Neuronal stem cell (in vitro differentiated cells): ENCODE measurements at regions not wholly inside any gene's neighbourhood (a gene's known extent, or its start where the extent isn't known, plus 50 kb on each side); places are given as distances from the start of the nearest gene placed in this dataset.

Source experiments
- DNase-seq: peaks from one replicate; pipeline ENCODE4 v3.0.0-alpha.2; 2013; ENCODE audit warnings: low spot score
- H2AFZ ChIP-seq: one replicate; pipeline ENCODE4 v1.6.1; 2013; ENCODE audit warnings: mild to moderate bottlenecking, low read length, inconsistent platforms
- H2AK5ac ChIP-seq: 2 replicates; pipeline ENCODE4 v1.6.1; 2013; ENCODE audit warnings: low read depth, mild to moderate bottlenecking, inconsistent platforms, low read length, moderate library complexity, mixed read lengths
- H2BK120ac ChIP-seq: 2 replicates; pipeline ENCODE4 v1.6.1; 2013; ENCODE audit warnings: low read depth, mild to moderate bottlenecking, inconsistent platforms, low read length, moderate library complexity, mixed read lengths
- H2BK12ac ChIP-seq: one replicate; pipeline ENCODE4 v1.6.1; 2013; ENCODE audit warnings: low read length, inconsistent platforms
- H2BK15ac ChIP-seq: 2 replicates; pipeline ENCODE4 v1.6.1; 2013; ENCODE audit warnings: mild to moderate bottlenecking, low read length, inconsistent platforms, mixed read lengths
- H2BK5ac ChIP-seq: one replicate; pipeline ENCODE4 v1.6.1; 2013; ENCODE audit warnings: inconsistent platforms, mild to moderate bottlenecking, low read length, moderate library complexity
- H3K14ac ChIP-seq: one replicate; pipeline ENCODE4 v1.6.1; 2013; ENCODE audit warnings: low read length, inconsistent platforms
- H3K18ac ChIP-seq: 2 replicates; pipeline ENCODE4 v1.6.1; 2013; ENCODE audit warnings: low read length, inconsistent platforms
- H3K23ac ChIP-seq: 2 replicates; pipeline ENCODE4 v1.6.1; 2013; ENCODE audit warnings: low read depth, mild to moderate bottlenecking, mixed read lengths, low read length, inconsistent platforms; ENCODE audit not compliant: poor library complexity
- H3K27ac ChIP-seq: replicated peaks from 3 replicates; pipeline ENCODE4 v1.5.1; 2013; ENCODE audit warnings: low read length, inconsistent platforms
- H3K27me3 ChIP-seq, 3 experiments: 2 replicates each; pipeline ENCODE4 v1.6.1; 2013; ENCODE audit warnings: low read length in 3 of 3, mild to moderate bottlenecking in 2 of 3, inconsistent platforms in 1 of 3, low read depth in 1 of 3, mixed read lengths in 1 of 3, moderate library complexity in 1 of 3; ENCODE audit not compliant: control insufficient read depth in 3 of 3, insufficient read depth in 3 of 3
- H3K36me3 ChIP-seq, 2 donors: replicated peaks in 1 of 2; 2 replicates each; pipeline ENCODE4 v1.6.1; 2013; ENCODE audit warnings: low read length in 2 of 2; ENCODE audit not compliant: control insufficient read depth in 2 of 2, insufficient read depth in 2 of 2
- H3K4ac ChIP-seq: 2 replicates; pipeline ENCODE4 v1.6.1; 2013; ENCODE audit warnings: inconsistent platforms, mild to moderate bottlenecking, low read length, moderate library complexity
- H3K4me1 ChIP-seq, 2 donors: 1 replicate in 1 of 2; 2 replicates in 1 of 2; pipeline ENCODE4 v1.6.1; 2013; ENCODE audit warnings: low read length in 2 of 2, low read depth in 1 of 2; ENCODE audit not compliant: control insufficient read depth in 2 of 2, insufficient read depth in 1 of 2
- H3K4me2 ChIP-seq: one replicate; pipeline ENCODE4 v1.6.1; 2013; ENCODE audit warnings: mild to moderate bottlenecking, low read length, inconsistent platforms; ENCODE audit not compliant: insufficient read depth, poor library complexity, severe bottlenecking
- H3K4me3 ChIP-seq, 2 donors: 2 replicates each; pipeline ENCODE4 v1.5.1; 2013; ENCODE audit warnings: low read length in 2 of 2, mild to moderate bottlenecking in 2 of 2, inconsistent platforms in 1 of 2, moderate library complexity in 1 of 2
- H3K79me1 ChIP-seq: one replicate; pipeline ENCODE4 v1.6.1; 2013; ENCODE audit warnings: low read depth, mild to moderate bottlenecking, inconsistent platforms, low read length, moderate library complexity
- H3K9ac ChIP-seq: one replicate; pipeline ENCODE4 v1.6.1; 2013; ENCODE audit warnings: mild to moderate bottlenecking, low read depth, low read length, inconsistent platforms; ENCODE audit not compliant: poor library complexity
- H3K9me3 ChIP-seq, 2 donors: replicated peaks in 1 of 2; 2 replicates each; pipeline versions ENCODE3 to v1.6.1; 2013; ENCODE audit warnings: low read length in 2 of 2, mild to moderate bottlenecking in 2 of 2, inconsistent platforms in 1 of 2, low read depth in 1 of 2, mixed read lengths in 1 of 2, moderate library complexity in 1 of 2; ENCODE audit not compliant: control insufficient read depth in 2 of 2, insufficient read depth in 1 of 2
- H4K8ac ChIP-seq: one replicate; pipeline ENCODE4 v1.6.1; 2013; ENCODE audit warnings: low read depth, mild to moderate bottlenecking, inconsistent platforms, low read length, moderate library complexity
- H4K91ac ChIP-seq: one replicate; pipeline ENCODE4 v1.6.1; 2013; ENCODE audit warnings: low read length, low read depth, mild to moderate bottlenecking, inconsistent platforms; ENCODE audit not compliant: poor library complexity
- WGBS, 2 donors: extraction: QIAGEN DNeasy Blood & Tissue Kit; methylation state at CpG; one replicate each; pipeline ENCODE4 v1.1.7; 2013; ENCODE audit warnings: missing lambda C conversion rate in 2 of 2, mixed read lengths in 1 of 2; ENCODE audit not compliant: insufficient read length in 2 of 2, insufficient replicate concordance in 1 of 2; ENCODE audit errors: extremely low coverage in 2 of 2; 5-methylcytosine and 5-hydroxymethylcytosine counted together

- Histone ChIP-seq H2BK5ac (no peak overlapping the region), H3K18ac (no peak overlapping the region), H3K9me3 (no peaks in the 10 kb centered on the region), H3K27ac (no peak overlapping the region), H4K8ac (no peak overlapping the region), H2BK15ac (no peak overlapping the region), H4K91ac (no peak overlapping the region), H3K9ac (no peak overlapping the region), H3K23ac (no peak overlapping the region), H2BK12ac (no peak overlapping the region), H3K79me1 (no peaks in the 10 kb centered on the region), H2AK5ac (peak overlapping the region; percentile 21), H2BK120ac (no peak overlapping the region), H3K4me3 (no peak overlapping the region), H3K4ac (no peak overlapping the region), H2AFZ (peak overlapping the region; percentile 42), H3K4me1 (peaks cover 2 to 15% of the 10 kb centered on the region in 2 donors), H3K27me3 (no peaks in the 10 kb centered on the region), H3K4me2 (no peak overlapping the region), H3K36me3 (no peaks in the 10 kb centered on the region), H3K14ac (peak overlapping the region; percentile 9)
- DNase-seq = no peak
- no CpG with 5 or more reads among the region's 8 CpGs for WGBS, 2 donors
Observed at GRCh38 chr6:111980971-111981840, 72.7 kb upstream of the CCN6 start.

GRCh38 chr6:111982681-111983080, 71.2 kb upstream of the CCN6 start:
- no peak overlapping the region for H3K14ac ChIP-seq
- H3K9ac ChIP-seq = no peak overlapping the region
- H3K9me3 ChIP-seq = no peaks in the 10 kb centered on the region
- H2AFZ ChIP-seq = no peak overlapping the region
- H4K8ac ChIP-seq = no peak overlapping the region
- no peak overlapping the region for H2AK5ac ChIP-seq
- H2BK5ac ChIP-seq = no peak overlapping the region
- no peaks in the 10 kb centered on the region for H3K36me3 ChIP-seq
- peaks cover 2 to 18% of the 10 kb centered on the region in 2 donors for H3K4me1 ChIP-seq
- H3K18ac ChIP-seq = no peak overlapping the region
- H2BK120ac ChIP-seq = no peak overlapping the region
- H2BK12ac ChIP-seq = no peak overlapping the region
- no peak overlapping the region for H3K4me2 ChIP-seq
- H3K4me3 ChIP-seq = no peak overlapping the region
- H3K27ac ChIP-seq = no peak overlapping the region
- no CpG with 5 or more reads among the region's 1 CpG for WGBS, 2 donors
- no peak for DNase-seq
- H3K4ac ChIP-seq = no peak overlapping the region
- no peaks in the 10 kb centered on the region for H3K27me3 ChIP-seq
- H3K79me1 ChIP-seq = no peaks in the 10 kb centered on the region
- no peak overlapping the region for H2BK15ac ChIP-seq
- no peak overlapping the region for H4K91ac ChIP-seq
- no peak overlapping the region for H3K23ac ChIP-seq

GRCh38 chr6:111983193-111983592, 70.7 kb upstream of the CCN6 start:
- Histone ChIP-seq H2BK12ac (no peak overlapping the region), H4K8ac (no peak overlapping the region), H4K91ac (no peak overlapping the region), H3K23ac (no peak overlapping the region), H3K79me1 (no peaks in the 10 kb centered on the region), H3K27ac (no peak overlapping the region), H3K4me1 (peaks cover 2 to 18% of the 10 kb centered on the region in 2 donors), H3K4me3 (no peak overlapping the region), H3K4me2 (no peak overlapping the region), H2BK5ac (no peak overlapping the region), H3K9ac (no peak overlapping the region), H3K36me3 (no peaks in the 10 kb centered on the region), H3K27me3 (no peaks in the 10 kb centered on the region), H3K4ac (no peak overlapping the region), H3K14ac (no peak overlapping the region), H3K18ac (no peak overlapping the region), H2BK15ac (no peak overlapping the region), H3K9me3 (no peaks in the 10 kb centered on the region), H2AFZ (no peak overlapping the region), H2BK120ac (no peak overlapping the region), H2AK5ac (no peak overlapping the region)
- no CpG with 5 or more reads among the region's 3 CpGs for WGBS, 2 donors
- DNase-seq = no peak

DNA sequence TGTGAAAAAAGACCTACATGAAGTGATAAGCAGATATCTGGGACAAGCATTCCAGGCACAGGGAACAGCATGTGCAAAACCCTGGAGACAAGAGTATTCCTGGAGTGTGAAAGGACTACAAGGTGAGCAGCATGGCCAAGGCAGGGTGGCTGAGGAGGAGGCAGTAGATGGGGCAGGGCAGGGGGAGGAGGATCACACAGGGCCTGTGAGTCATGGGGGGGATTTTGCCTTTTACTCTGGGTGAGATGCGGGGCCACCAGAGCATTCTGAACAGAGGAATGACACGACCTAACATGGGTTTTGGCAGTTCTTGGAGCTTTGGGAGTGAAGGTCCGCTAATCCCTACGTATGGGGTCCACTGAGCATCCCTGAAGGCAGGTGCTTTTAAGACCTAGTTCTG, 69.8 kb upstream of the CCN6 start:
- H3K4me1 ChIP-seq = peaks cover 0 to 10% of the 10 kb centered on the region in 2 donors
- DNase-seq = no peak
- no peak overlapping the region for H3K14ac ChIP-seq
- H2BK120ac ChIP-seq = no peak overlapping the region
- no peak overlapping the region for H3K4ac ChIP-seq
- peak overlapping the region; percentile 20 for H3K18ac ChIP-seq
- no peaks in the 10 kb centered on the region for H3K9me3 ChIP-seq
- no peaks in the 10 kb centered on the region for H3K36me3 ChIP-seq
- no peak overlapping the region for H2BK12ac ChIP-seq
- H2AK5ac ChIP-seq = no peak overlapping the region
- no peak overlapping the region for H2BK5ac ChIP-seq
- no peak overlapping the region for H3K23ac ChIP-seq
- H3K4me3 ChIP-seq = no peak overlapping the region
- H3K79me1 ChIP-seq = no peaks in the 10 kb centered on the region
- H4K91ac ChIP-seq = no peak overlapping the region
- no peak overlapping the region for H3K4me2 ChIP-seq
- H3K9ac ChIP-seq = no peak overlapping the region
- H3K27ac ChIP-seq = no peak overlapping the region
- H4K8ac ChIP-seq = no peak overlapping the region
- no peak overlapping the region for H2BK15ac ChIP-seq
- no peaks in the 10 kb centered on the region for H3K27me3 ChIP-seq
- no peak overlapping the region for H2AFZ ChIP-seq
- no CpG with 5 or more reads among the region's 4 CpGs for WGBS, 2 donors
